Activated CD4-positive, alpha-beta T cell treated with anti-CD3 and anti-CD28 coated beads for 4 hours (primary cell): ENCODE measurements at regions not wholly inside any gene's neighbourhood (a gene's known extent, or its start where the extent isn't known, plus 50 kb on each side); places are given as distances from the start of the nearest gene placed in this dataset.
"Not testable (repeated sequence)": the region's sequence is repeated elsewhere in the genome, so short reads cannot be mapped to it uniquely, and the experiment has no call there.

Experiments
- DNase-seq, 2 donors: peaks; one replicate each; pipeline ENCODE4 v3.0.0-alpha.2; 2020

GRCh38 chr5:89055015-89055694, 172.2 kb upstream of the MEF2C start:
- no peak for DNase-seq

- no peak for DNase-seq
These were observed 170.6 kb upstream of the MEF2C start for GRCh38 chr5:89053547-89053946.

- DNase-seq: not testable (repeated sequence)
These were observed 167.1 kb upstream of the MEF2C start for GRCh38 chr5:89050062-89050461.

- no peak for DNase-seq
These were observed 164.6 kb upstream of the MEF2C start for GRCh38 chr5:89047571-89047970.

- no peak for DNase-seq
These were observed 162.2 kb upstream of the MEF2C start for GRCh38 chr5:89045216-89045615.

GRCh38 chr5:89044674-89045200, 161.8 kb upstream of the MEF2C start:
- no peak for DNase-seq

GRCh38 chr5:89043676-89044075, 160.7 kb upstream of the MEF2C start:
- DNase-seq: no peak

GRCh38 chr5:89042746-89043145, 159.8 kb upstream of the MEF2C start:
- DNase-seq: no peak

- DNase-seq: no peak
These were observed 159.0 kb upstream of the MEF2C start for GRCh38 chr5:89041976-89042375.

GRCh38 chr5:89041249-89041779, 158.3 kb upstream of the MEF2C start:
- no peak for DNase-seq

GRCh38 chr5:89036704-89037489, 153.9 kb upstream of the MEF2C start:
- DNase-seq: no peak

GRCh38 chr5:89036166-89036565, 153.2 kb upstream of the MEF2C start:
- DNase-seq: no peak

- DNase-seq: no peak
These were observed 151.6 kb upstream of the MEF2C start for GRCh38 chr5:89034588-89034987.

GRCh38 chr5:89030798-89031197, 147.8 kb upstream of the MEF2C start:
- no peak for DNase-seq

- DNase-seq: no peak
These were observed 145.8 kb upstream of the MEF2C start for GRCh38 chr5:89028595-89029285.

- DNase-seq: no peak
These were observed 141.1 kb upstream of the MEF2C start for GRCh38 chr5:89024045-89024444.

GRCh38 chr5:89020926-89021610, 138.1 kb upstream of the MEF2C start:
- DNase-seq: no peak

- no peak for DNase-seq
These were observed 133.8 kb upstream of the MEF2C start for GRCh38 chr5:89016741-89017303.

- DNase-seq: no peak
These were observed 132.4 kb upstream of the MEF2C start for GRCh38 chr5:89015409-89015808.

- no peak for DNase-seq
These were observed 129.1 kb upstream of the MEF2C start for GRCh38 chr5:89011778-89012711.

GRCh38 chr5:89010512-89010911, 127.5 kb upstream of the MEF2C start:
- DNase-seq: no peak
